Stomach (tissue), 4 donors: ENCODE measurements at regions not wholly inside any gene's neighbourhood (a gene's known extent, or its start where the extent isn't known, plus 50 kb on each side); places are given as distances from the start of the nearest gene placed in this dataset.

Experiments
- EP300 ChIP-seq: sonication (generic); formaldehyde crosslinking; IDR thresholded peaks from one replicate; pipeline ENCODE4 v1.6.1; 2017; ENCODE audit warnings: antibody characterized with exemption
- POLR2A ChIP-seq, 4 donors: fragments of 450-650 bp; IDR thresholded peaks; one replicate each; pipeline ENCODE4 v1.6.1; 2016; ENCODE audit warnings: antibody characterized with exemption in 4 of 4, control low read depth in 2 of 4, mild to moderate bottlenecking in 1 of 4, moderate library complexity in 1 of 4
- POLR2AphosphoS5 ChIP-seq, 3 donors: sonication (generic); formaldehyde crosslinking; IDR thresholded peaks; one replicate each; pipeline ENCODE4 v1.6.1; 2016; ENCODE audit warnings: antibody characterized with exemption in 3 of 3
- TF ChIP-seq, protein P1 (sequence below), 7 experiments: fragments of 450-650 bp in 4 of 7; fragments of 200-600 bp in 3 of 7; sonication (generic) in 3 of 7; IDR thresholded peaks; one replicate each; pipeline ENCODE4 v1.5.1; 2016 to 2019; ENCODE audit warnings: antibody characterized with exemption in 7 of 7, control low read depth in 2 of 7, mild to moderate bottlenecking in 1 of 7

GRCh38 chr11:97107604-97108003 is 717.8 kb downstream of the JRKL start:
- TF ChIP-seq, protein P1, sequence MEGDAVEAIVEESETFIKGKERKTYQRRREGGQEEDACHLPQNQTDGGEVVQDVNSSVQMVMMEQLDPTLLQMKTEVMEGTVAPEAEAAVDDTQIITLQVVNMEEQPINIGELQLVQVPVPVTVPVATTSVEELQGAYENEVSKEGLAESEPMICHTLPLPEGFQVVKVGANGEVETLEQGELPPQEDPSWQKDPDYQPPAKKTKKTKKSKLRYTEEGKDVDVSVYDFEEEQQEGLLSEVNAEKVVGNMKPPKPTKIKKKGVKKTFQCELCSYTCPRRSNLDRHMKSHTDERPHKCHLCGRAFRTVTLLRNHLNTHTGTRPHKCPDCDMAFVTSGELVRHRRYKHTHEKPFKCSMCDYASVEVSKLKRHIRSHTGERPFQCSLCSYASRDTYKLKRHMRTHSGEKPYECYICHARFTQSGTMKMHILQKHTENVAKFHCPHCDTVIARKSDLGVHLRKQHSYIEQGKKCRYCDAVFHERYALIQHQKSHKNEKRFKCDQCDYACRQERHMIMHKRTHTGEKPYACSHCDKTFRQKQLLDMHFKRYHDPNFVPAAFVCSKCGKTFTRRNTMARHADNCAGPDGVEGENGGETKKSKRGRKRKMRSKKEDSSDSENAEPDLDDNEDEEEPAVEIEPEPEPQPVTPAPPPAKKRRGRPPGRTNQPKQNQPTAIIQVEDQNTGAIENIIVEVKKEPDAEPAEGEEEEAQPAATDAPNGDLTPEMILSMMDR (IDR thresholded peaks at IDR 0.05) = no peak
- no peak for TF ChIP-seq POLR2A (IDR thresholded peaks at IDR 0.05)
- TF ChIP-seq POLR2AphosphoS5 (IDR thresholded peaks at IDR 0.05) = no peak
- TF ChIP-seq EP300 = no peak
